K562 (cell line): ENCODE measurements at regions not wholly inside any gene's neighbourhood (a gene's known extent, or its start where the extent isn't known, plus 50 kb on each side); places are given as distances from the start of the nearest gene placed in this dataset.

Experiments
- HDAC2 ChIP-seq: fragments of 450-650 bp; IDR thresholded peaks from 2 replicates; pipeline ENCODE4 v1.6.1; 2016; ENCODE audit warnings: mild to moderate bottlenecking
- HNRNPLL ChIP-seq: fragments of 200-400 bp; formaldehyde crosslinking; IDR thresholded peaks from 2 replicates; pipeline ENCODE4 v1.6.1; 2017; ENCODE audit warnings: low read length, low read depth, mild to moderate bottlenecking; ENCODE audit not compliant: poor library complexity, severe bottlenecking
- TCF7L2 ChIP-seq: fragments of 150-350 bp; IDR thresholded peaks from 2 replicates; pipeline ENCODE4 v1.6.1; 2016; ENCODE audit warnings: low read depth, mild to moderate bottlenecking, low read length, moderate library complexity
- ZFPM2 ChIP-seq: fragments of 250-450 bp; sonication (Bioruptor Pico); IDR thresholded peaks from 2 replicates; pipeline ENCODE4 v1.5.1; 2022; ENCODE audit warnings: mild to moderate bottlenecking
- TF ChIP-seq, protein P1 (sequence below), 2 experiments: fragments of 450-650 bp in 1 of 2; IDR thresholded peaks; 2 replicates each; pipeline ENCODE4 v1.6.1; 2011 to 2017; ENCODE audit warnings: low read depth in 2 of 2, antibody characterized with exemption in 1 of 2, borderline replicate concordance in 1 of 2, low read length in 1 of 2, mild to moderate bottlenecking in 1 of 2, mixed read lengths in 1 of 2; ENCODE audit not compliant: control insufficient read depth in 1 of 2
- TF ChIP-seq, protein P2 (sequence below): fragments of 200-600 bp; sonication (generic); IDR thresholded peaks from one replicate; pipeline ENCODE4 v1.6.1; 2012; ENCODE audit warnings: mild to moderate bottlenecking, low read depth, low read length, inconsistent platforms

DNA sequence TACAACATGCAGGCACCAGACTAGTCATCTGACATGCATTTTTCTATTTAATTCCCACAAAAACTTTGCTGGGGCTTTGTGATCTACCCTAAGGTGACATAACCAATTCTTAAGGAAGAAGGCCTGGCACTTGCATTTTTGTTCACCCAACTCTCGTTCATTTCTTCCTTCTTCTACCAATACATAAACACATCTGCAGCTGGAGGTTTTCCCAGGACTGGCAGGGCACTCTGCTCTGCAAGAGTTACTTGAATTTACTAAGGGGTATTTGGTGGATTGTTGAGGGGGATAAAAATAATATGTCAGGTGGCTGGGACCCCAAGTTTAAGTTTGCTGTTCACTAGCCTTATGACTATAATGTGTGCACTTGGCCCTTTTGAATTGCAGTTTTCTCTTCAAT lies 111.4 kb upstream of the TRIB2 start (continued):
- TF ChIP-seq, protein P1, sequence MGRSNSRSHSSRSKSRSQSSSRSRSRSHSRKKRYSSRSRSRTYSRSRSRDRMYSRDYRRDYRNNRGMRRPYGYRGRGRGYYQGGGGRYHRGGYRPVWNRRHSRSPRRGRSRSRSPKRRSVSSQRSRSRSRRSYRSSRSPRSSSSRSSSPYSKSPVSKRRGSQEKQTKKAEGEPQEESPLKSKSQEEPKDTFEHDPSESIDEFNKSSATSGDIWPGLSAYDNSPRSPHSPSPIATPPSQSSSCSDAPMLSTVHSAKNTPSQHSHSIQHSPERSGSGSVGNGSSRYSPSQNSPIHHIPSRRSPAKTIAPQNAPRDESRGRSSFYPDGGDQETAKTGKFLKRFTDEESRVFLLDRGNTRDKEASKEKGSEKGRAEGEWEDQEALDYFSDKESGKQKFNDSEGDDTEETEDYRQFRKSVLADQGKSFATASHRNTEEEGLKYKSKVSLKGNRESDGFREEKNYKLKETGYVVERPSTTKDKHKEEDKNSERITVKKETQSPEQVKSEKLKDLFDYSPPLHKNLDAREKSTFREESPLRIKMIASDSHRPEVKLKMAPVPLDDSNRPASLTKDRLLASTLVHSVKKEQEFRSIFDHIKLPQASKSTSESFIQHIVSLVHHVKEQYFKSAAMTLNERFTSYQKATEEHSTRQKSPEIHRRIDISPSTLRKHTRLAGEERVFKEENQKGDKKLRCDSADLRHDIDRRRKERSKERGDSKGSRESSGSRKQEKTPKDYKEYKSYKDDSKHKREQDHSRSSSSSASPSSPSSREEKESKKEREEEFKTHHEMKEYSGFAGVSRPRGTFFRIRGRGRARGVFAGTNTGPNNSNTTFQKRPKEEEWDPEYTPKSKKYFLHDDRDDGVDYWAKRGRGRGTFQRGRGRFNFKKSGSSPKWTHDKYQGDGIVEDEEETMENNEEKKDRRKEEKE (IDR thresholded peaks at IDR 0.05; ENCODE audit: borderline replicate concordance in 1 of 2, control insufficient read depth in 1 of 2, low read depth in 2 of 2, low read length in 1 of 2): no peak
- TF ChIP-seq TCF7L2 (no peak), ZFPM2 (CRISPR knock-in tag) (no peak), HNRNPLL (no peak), HDAC2 (no peak)
- TF ChIP-seq, protein P2, sequence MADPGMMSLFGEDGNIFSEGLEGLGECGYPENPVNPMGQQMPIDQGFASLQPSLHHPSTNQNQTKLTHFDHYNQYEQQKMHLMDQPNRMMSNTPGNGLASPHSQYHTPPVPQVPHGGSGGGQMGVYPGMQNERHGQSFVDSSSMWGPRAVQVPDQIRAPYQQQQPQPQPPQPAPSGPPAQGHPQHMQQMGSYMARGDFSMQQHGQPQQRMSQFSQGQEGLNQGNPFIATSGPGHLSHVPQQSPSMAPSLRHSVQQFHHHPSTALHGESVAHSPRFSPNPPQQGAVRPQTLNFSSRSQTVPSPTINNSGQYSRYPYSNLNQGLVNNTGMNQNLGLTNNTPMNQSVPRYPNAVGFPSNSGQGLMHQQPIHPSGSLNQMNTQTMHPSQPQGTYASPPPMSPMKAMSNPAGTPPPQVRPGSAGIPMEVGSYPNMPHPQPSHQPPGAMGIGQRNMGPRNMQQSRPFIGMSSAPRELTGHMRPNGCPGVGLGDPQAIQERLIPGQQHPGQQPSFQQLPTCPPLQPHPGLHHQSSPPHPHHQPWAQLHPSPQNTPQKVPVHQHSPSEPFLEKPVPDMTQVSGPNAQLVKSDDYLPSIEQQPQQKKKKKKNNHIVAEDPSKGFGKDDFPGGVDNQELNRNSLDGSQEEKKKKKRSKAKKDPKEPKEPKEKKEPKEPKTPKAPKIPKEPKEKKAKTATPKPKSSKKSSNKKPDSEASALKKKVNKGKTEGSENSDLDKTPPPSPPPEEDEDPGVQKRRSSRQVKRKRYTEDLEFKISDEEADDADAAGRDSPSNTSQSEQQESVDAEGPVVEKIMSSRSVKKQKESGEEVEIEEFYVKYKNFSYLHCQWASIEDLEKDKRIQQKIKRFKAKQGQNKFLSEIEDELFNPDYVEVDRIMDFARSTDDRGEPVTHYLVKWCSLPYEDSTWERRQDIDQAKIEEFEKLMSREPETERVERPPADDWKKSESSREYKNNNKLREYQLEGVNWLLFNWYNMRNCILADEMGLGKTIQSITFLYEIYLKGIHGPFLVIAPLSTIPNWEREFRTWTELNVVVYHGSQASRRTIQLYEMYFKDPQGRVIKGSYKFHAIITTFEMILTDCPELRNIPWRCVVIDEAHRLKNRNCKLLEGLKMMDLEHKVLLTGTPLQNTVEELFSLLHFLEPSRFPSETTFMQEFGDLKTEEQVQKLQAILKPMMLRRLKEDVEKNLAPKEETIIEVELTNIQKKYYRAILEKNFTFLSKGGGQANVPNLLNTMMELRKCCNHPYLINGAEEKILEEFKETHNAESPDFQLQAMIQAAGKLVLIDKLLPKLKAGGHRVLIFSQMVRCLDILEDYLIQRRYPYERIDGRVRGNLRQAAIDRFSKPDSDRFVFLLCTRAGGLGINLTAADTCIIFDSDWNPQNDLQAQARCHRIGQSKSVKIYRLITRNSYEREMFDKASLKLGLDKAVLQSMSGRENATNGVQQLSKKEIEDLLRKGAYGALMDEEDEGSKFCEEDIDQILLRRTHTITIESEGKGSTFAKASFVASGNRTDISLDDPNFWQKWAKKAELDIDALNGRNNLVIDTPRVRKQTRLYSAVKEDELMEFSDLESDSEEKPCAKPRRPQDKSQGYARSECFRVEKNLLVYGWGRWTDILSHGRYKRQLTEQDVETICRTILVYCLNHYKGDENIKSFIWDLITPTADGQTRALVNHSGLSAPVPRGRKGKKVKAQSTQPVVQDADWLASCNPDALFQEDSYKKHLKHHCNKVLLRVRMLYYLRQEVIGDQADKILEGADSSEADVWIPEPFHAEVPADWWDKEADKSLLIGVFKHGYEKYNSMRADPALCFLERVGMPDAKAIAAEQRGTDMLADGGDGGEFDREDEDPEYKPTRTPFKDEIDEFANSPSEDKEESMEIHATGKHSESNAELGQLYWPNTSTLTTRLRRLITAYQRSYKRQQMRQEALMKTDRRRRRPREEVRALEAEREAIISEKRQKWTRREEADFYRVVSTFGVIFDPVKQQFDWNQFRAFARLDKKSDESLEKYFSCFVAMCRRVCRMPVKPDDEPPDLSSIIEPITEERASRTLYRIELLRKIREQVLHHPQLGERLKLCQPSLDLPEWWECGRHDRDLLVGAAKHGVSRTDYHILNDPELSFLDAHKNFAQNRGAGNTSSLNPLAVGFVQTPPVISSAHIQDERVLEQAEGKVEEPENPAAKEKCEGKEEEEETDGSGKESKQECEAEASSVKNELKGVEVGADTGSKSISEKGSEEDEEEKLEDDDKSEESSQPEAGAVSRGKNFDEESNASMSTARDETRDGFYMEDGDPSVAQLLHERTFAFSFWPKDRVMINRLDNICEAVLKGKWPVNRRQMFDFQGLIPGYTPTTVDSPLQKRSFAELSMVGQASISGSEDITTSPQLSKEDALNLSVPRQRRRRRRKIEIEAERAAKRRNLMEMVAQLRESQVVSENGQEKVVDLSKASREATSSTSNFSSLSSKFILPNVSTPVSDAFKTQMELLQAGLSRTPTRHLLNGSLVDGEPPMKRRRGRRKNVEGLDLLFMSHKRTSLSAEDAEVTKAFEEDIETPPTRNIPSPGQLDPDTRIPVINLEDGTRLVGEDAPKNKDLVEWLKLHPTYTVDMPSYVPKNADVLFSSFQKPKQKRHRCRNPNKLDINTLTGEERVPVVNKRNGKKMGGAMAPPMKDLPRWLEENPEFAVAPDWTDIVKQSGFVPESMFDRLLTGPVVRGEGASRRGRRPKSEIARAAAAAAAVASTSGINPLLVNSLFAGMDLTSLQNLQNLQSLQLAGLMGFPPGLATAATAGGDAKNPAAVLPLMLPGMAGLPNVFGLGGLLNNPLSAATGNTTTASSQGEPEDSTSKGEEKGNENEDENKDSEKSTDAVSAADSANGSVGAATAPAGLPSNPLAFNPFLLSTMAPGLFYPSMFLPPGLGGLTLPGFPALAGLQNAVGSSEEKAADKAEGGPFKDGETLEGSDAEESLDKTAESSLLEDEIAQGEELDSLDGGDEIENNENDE: no peak
